ENCODE measurements at regions not wholly inside any gene's neighbourhood (a gene's known extent, or its start where the extent isn't known, plus 50 kb on each side); places are given as distances from the start of the nearest gene placed in this dataset.

GRCh38 chr13:78401873-78402707 is 201.3 kb downstream of the POU4F1 start:
- no peaks in the 10 kb centered on the region for H3K9me2 ChIP-seq (ENCODE audit: insufficient read depth)
- no peak overlapping the region for H3K27ac ChIP-seq (ENCODE audit: low read depth)
- Mint-ChIP-seq H3K4me3 (no peak overlapping the region), H3K27me3 (ENCODE audit: insufficient read depth, low read depth, poor library complexity) (no peaks in the 10 kb centered on the region), H3K9me3 (no peaks in the 10 kb centered on the region), H3K4me1 (peaks cover 22% of the 10 kb centered on the region), H3K36me3 (ENCODE audit: low read depth) (no peaks in the 10 kb centered on the region), H3K27ac (peak overlapping the region; percentile 54)
- H4K20me1 ChIP-seq (replicated peaks; ENCODE audit: insufficient read depth): no peaks in the 10 kb centered on the region
- DNase-seq (ENCODE audit: low spot score) (peak; percentile 14), ATAC-seq (no peak; the same call in 2 of the 3 replicates)
- H2AFZ ChIP-seq: peak overlapping the region; percentile 34; the same call in 1 of the 2 replicates
- H3K36me3 ChIP-seq (ENCODE audit: insufficient read depth): no peaks in the 10 kb centered on the region
- TF ChIP-seq STAT1 (IDR thresholded peaks at IDR 0.05; ENCODE audit: unreplicated experiment): no peak
- 0 out of 2 replicates have a peak, but pooled peaks cover 4% of the 10 kb centered on the region for H3K4me1 ChIP-seq (ENCODE audit: insufficient read depth)
- H3K27me3 ChIP-seq (ENCODE audit: insufficient read depth): no peaks in the 10 kb centered on the region
- no peaks in the 10 kb centered on the region for H3F3A ChIP-seq (replicated peaks; ENCODE audit: low read depth)
- H3K79me2 ChIP-seq (replicated peaks; ENCODE audit: insufficient read depth): no peaks in the 10 kb centered on the region
- no peak overlapping the region for H3K4me3 ChIP-seq
- no peak overlapping the region for H3K4me2 ChIP-seq

GRCh38 chr13:78398743-78399410 is 204.5 kb downstream of the POU4F1 start:
- no peaks in the 10 kb centered on the region for H3K36me3 ChIP-seq (ENCODE audit: insufficient read depth)
- DNase-seq (ENCODE audit: low spot score) (no peak), ATAC-seq (no peak)
- no peaks in the 10 kb centered on the region for H3K27me3 ChIP-seq (ENCODE audit: insufficient read depth)
- no peak overlapping the region for H3K4me3 Mint-ChIP-seq
- H3K36me3 Mint-ChIP-seq (ENCODE audit: low read depth): no peaks in the 10 kb centered on the region
- H3K9me2 ChIP-seq (ENCODE audit: insufficient read depth): 0 out of 2 replicates have a peak, but pooled peaks cover 5% of the 10 kb centered on the region
- H3K9me3 Mint-ChIP-seq: no peaks in the 10 kb centered on the region; the same call in 2 of the 3 replicates
- H3K79me2 ChIP-seq (replicated peaks; ENCODE audit: insufficient read depth): no peaks in the 10 kb centered on the region
- no peak overlapping the region for H2AFZ ChIP-seq
- H4K20me1 ChIP-seq (replicated peaks; ENCODE audit: insufficient read depth): no peaks in the 10 kb centered on the region
- H3K27ac Mint-ChIP-seq: no peak overlapping the region
- 0 out of 2 replicates have a peak, but pooled peaks cover 4% of the 10 kb centered on the region for H3K4me1 ChIP-seq (ENCODE audit: insufficient read depth)
- peaks cover 17% of the 10 kb centered on the region for H3K4me1 Mint-ChIP-seq
- H3K4me2 ChIP-seq: no peak overlapping the region
- no peak overlapping the region for H3K4me3 ChIP-seq
- no peak overlapping the region for H3K27ac ChIP-seq (ENCODE audit: low read depth)
- H3F3A ChIP-seq (replicated peaks; ENCODE audit: low read depth): no peaks in the 10 kb centered on the region
- H3K27me3 Mint-ChIP-seq (ENCODE audit: insufficient read depth, low read depth, poor library complexity): no peaks in the 10 kb centered on the region
- TF ChIP-seq NANOG (IDR thresholded peaks at IDR 0.05; ENCODE audit: borderline replicate concordance): no peak
- TF ChIP-seq CTCF (conservative IDR thresholded peaks at IDR 0.05; ENCODE audit: low read depth in 2 of 2): no peak
- TF ChIP-seq EZH2phosphoT487 (IDR thresholded peaks at IDR 0.05; ENCODE audit: unreplicated experiment): no peak
- no peak for TF ChIP-seq POLR2AphosphoS5 (IDR thresholded peaks at IDR 0.05; ENCODE audit: low read depth)
- no peak for TF ChIP-seq ZNF462 (CRISPR knock-in tag; IDR thresholded peaks at IDR 0.05)
- TF ChIP-seq JUNB (IDR thresholded peaks at IDR 0.05; ENCODE audit: unreplicated experiment): no peak
- TF ChIP-seq ETS1 (IDR thresholded peaks at IDR 0.05): no peak
- no peak for TF ChIP-seq CREB1 (CRISPR knock-in tag; IDR thresholded peaks at IDR 0.05; ENCODE audit: low read depth)
- no peak for TF ChIP-seq STAT1 (IDR thresholded peaks at IDR 0.05; ENCODE audit: unreplicated experiment)
- TF ChIP-seq ZNF331 (CRISPR knock-in tag; IDR thresholded peaks at IDR 0.05; ENCODE audit: low read depth): no peak

Measured in GM23338 (cell line).